ENCODE measurements at regions not wholly inside any gene's neighbourhood (a gene's known extent, or its start where the extent isn't known, plus 50 kb on each side); places are given as distances from the start of the nearest gene placed in this dataset.

GRCh38 chr2:35251156-35251555, 1104.4 kb upstream of the CRIM1 start:
- H3K27ac Mint-ChIP-seq: no peak overlapping the region
- H3K4me1 Mint-ChIP-seq (ENCODE audit: low read depth): peaks cover 4% of the 10 kb centered on the region
- peaks cover 18% of the 10 kb centered on the region for H3K9me3 Mint-ChIP-seq (ENCODE audit: low read depth)
- no peaks in the 10 kb centered on the region for H3K27me3 Mint-ChIP-seq
- no peak for DNase-seq (ENCODE audit: low spot score, unreplicated experiment)
- H3K4me3 Mint-ChIP-seq (ENCODE audit: low read depth): no peak overlapping the region
- TF ChIP-seq CTCF (IDR thresholded peaks at IDR 0.05; ENCODE audit: unreplicated experiment): no peak
- H3K36me3 Mint-ChIP-seq (ENCODE audit: insufficient read depth): no peaks in the 10 kb centered on the region

DNA sequence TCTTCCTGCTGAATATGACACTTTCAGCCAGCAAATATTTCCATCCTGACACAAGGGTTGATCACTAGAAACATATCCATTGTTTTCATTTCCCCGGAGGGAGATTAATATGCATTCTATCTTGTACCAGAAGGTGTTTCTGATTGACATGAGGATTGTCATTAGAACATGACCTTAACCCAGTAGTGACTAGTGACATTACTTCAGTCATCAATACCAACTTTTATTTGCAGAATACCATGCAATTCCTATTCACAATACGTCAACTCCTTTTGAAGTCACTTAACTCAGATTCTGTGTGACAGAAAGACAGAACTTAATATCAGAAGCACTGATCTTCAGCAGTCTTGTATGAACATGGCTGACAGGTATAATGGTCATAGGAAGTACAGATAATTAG, 1108.9 kb upstream of the CRIM1 start:
- DNase-seq (ENCODE audit: low spot score, unreplicated experiment): no peak
- Mint-ChIP-seq H3K27ac (no peak overlapping the region), H3K27me3 (no peaks in the 10 kb centered on the region), H3K4me3 (ENCODE audit: low read depth) (no peak overlapping the region), H3K36me3 (ENCODE audit: insufficient read depth) (no peaks in the 10 kb centered on the region), H3K9me3 (ENCODE audit: low read depth) (peaks cover 9% of the 10 kb centered on the region), H3K4me1 (ENCODE audit: low read depth) (peaks cover 1% of the 10 kb centered on the region)
- no peak for TF ChIP-seq CTCF (IDR thresholded peaks at IDR 0.05; ENCODE audit: unreplicated experiment)

DNA sequence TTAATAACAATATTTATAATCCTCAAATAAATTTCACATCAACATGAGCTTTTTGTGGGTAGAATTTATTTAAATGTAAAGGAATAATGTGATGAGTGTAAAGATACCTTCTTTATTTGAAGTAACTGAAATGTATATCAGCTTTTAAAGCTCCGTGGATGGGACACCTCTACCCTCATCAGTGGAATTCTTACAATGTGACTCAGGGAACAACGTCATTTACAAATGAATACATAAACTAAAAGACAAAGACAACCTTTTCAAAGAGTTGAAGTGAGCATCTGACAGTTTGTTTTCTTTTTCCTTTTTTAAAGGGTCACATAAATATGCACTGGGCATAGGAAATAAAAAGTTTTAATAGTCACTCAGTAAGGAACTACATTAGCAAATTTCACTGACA, 1127.0 kb upstream of the CRIM1 start:
- no peaks in the 10 kb centered on the region for H3K27me3 Mint-ChIP-seq
- H3K27ac Mint-ChIP-seq: no peak overlapping the region
- no peaks in the 10 kb centered on the region for H3K36me3 Mint-ChIP-seq (ENCODE audit: insufficient read depth)

GRCh38 chr2:35220461-35220860, 1135.1 kb upstream of the CRIM1 start:
- Mint-ChIP-seq H3K4me3 (ENCODE audit: low read depth) (no peak overlapping the region), H3K27ac (no peak overlapping the region), H3K9me3 (ENCODE audit: low read depth) (peaks cover 7% of the 10 kb centered on the region), H3K36me3 (ENCODE audit: insufficient read depth) (no peaks in the 10 kb centered on the region), H3K4me1 (ENCODE audit: low read depth) (no peaks in the 10 kb centered on the region), H3K27me3 (no peaks in the 10 kb centered on the region)
- TF ChIP-seq CTCF (IDR thresholded peaks at IDR 0.05; ENCODE audit: unreplicated experiment): no peak
- DNase-seq (ENCODE audit: low spot score, unreplicated experiment): no peak

More for the DNA sequence above, 1127.0 kb upstream of the CRIM1 start:
- TF ChIP-seq CTCF (IDR thresholded peaks at IDR 0.05; ENCODE audit: unreplicated experiment): no peak
- Mint-ChIP-seq H3K9me3 (ENCODE audit: low read depth) (peaks cover 13% of the 10 kb centered on the region), H3K4me1 (ENCODE audit: low read depth) (no peaks in the 10 kb centered on the region), H3K4me3 (ENCODE audit: low read depth) (no peak overlapping the region)
- DNase-seq (ENCODE audit: low spot score, unreplicated experiment): no peak

DNA sequence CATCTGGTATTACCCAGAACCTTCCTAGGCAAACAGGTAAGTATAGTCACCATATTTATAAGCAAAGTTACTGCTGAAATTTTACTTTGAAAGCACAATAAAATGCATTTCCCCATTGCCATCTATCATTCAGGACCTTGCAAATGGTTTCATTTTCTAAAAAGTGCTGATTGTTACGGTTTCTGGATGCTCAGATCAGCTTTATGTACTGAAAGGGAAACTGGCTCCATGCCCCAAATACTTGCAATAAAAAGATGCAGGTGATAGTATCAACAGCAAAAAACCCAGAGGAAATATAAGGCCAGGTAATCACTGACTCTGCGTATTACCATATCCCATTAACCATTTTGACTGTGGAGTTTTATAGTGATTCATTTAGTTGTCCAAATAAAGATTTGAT, 1150.7 kb upstream of the CRIM1 start:
- DNase-seq (ENCODE audit: low spot score, unreplicated experiment): no peak
- no peak for TF ChIP-seq CTCF (IDR thresholded peaks at IDR 0.05; ENCODE audit: unreplicated experiment)
- Mint-ChIP-seq H3K27ac (no peak overlapping the region), H3K9me3 (ENCODE audit: low read depth) (no peaks in the 10 kb centered on the region), H3K4me3 (ENCODE audit: low read depth) (no peak overlapping the region), H3K4me1 (ENCODE audit: low read depth) (no peaks in the 10 kb centered on the region), H3K36me3 (ENCODE audit: insufficient read depth) (no peaks in the 10 kb centered on the region), H3K27me3 (no peaks in the 10 kb centered on the region)
